ENCODE measurements at regions not wholly inside any gene's neighbourhood (a gene's known extent, or its start where the extent isn't known, plus 50 kb on each side); places are given as distances from the start of the nearest gene placed in this dataset.

DNA sequence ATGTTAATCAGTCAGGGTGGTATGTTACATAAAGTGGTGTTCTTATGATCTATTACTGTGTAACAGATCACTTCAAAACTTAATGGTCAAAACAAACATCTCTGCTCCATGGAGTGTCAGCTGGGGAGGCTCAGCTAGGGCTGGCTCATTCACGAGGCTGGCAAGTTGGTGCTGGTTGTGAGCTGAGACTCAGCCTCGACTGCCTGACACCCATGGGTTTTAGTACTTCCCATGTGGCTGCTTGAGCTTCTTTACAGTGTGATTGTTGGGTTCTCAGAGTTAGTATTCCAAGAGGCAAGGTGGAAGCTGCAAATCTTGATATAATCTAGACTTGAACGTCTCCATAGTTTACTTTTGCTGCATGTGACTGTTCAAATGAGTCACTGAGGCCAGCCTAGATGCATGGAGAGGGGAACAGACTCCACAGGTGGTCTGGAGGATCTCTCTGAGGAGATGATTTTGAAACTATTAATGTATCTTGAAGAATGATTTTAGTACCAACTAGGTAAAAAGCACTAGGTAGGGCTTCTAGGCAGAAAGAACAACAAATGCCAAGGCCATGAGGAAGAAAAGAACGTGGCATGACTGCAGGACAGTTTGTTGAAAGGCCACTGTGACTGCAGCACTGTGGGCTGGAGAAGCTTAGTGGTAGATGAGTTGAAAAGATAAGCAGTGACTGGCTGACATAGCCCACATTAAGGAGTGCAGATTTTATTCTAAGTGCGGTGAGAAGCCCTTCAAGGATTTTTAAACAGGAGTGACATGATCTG, 281.1 kb upstream of the PROK2 start:
- TF ChIP-seq, protein P1, sequence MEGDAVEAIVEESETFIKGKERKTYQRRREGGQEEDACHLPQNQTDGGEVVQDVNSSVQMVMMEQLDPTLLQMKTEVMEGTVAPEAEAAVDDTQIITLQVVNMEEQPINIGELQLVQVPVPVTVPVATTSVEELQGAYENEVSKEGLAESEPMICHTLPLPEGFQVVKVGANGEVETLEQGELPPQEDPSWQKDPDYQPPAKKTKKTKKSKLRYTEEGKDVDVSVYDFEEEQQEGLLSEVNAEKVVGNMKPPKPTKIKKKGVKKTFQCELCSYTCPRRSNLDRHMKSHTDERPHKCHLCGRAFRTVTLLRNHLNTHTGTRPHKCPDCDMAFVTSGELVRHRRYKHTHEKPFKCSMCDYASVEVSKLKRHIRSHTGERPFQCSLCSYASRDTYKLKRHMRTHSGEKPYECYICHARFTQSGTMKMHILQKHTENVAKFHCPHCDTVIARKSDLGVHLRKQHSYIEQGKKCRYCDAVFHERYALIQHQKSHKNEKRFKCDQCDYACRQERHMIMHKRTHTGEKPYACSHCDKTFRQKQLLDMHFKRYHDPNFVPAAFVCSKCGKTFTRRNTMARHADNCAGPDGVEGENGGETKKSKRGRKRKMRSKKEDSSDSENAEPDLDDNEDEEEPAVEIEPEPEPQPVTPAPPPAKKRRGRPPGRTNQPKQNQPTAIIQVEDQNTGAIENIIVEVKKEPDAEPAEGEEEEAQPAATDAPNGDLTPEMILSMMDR (IDR thresholded peaks at IDR 0.05) = no peak
- no peak for TF ChIP-seq POLR2A (IDR thresholded peaks at IDR 0.05)

Data from testis (tissue), 2 donors.